GM21423 (cell line): ENCODE measurements at regions not wholly inside any gene's neighbourhood (a gene's known extent, or its start where the extent isn't known, plus 50 kb on each side); places are given as distances from the start of the nearest gene placed in this dataset.
"Not testable (repeated sequence)": the region's sequence is repeated elsewhere in the genome, so short reads cannot be mapped to it uniquely, and the experiment has no call there.

Source experiments
- ATAC-seq: cut with Tn5 transposase; IDR thresholded peaks from one replicate; pipeline ENCODE4 v1.9.1; 2021; ENCODE audit warnings: mild to moderate bottlenecking, moderate library complexity; ENCODE audit not compliant: unreplicated experiment

DNA sequence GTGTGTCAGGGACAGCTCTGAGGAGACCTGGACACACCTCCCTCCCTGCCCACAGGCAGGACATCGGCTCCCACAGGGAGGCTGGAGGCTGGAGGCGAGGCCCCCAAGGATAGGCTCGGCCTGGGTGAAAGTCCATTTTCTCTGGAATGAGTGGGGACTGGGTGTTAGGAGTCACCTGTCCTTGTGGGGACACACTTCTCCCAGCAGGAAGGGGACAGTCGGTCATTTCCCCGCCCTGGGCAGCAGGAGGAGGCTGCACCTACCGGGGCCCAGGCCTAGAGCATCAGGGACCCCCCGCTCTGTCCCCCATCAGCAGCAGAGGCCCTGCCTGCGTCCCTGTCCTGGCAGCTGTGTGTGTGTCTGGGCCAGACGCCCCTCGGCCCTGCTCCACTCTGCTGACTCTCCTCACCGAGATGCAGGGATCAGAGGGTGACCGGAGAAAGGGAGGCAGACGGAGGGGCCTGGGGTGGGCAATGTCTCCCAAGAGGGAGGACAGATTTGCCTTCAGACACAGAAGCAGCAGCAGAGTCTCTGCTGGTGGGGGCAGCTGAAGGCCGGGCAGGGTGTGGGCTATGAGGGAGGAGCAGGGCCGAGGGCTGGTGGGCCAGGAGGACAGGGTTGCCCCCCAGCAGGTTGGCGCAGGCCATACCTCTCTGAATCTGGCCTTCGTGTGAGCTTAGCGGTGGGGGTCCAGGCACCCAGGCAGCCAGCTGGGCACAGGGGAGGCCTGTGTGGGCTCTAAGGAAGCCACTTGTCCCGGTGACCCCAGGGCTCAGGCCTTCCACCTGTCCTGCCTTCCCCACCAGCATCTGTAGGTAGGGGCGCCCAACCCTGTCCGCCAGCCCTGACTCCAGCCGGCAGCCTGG, 125.7 kb upstream of the NKX1-1 start:
- ATAC-seq: no peak

DNA sequence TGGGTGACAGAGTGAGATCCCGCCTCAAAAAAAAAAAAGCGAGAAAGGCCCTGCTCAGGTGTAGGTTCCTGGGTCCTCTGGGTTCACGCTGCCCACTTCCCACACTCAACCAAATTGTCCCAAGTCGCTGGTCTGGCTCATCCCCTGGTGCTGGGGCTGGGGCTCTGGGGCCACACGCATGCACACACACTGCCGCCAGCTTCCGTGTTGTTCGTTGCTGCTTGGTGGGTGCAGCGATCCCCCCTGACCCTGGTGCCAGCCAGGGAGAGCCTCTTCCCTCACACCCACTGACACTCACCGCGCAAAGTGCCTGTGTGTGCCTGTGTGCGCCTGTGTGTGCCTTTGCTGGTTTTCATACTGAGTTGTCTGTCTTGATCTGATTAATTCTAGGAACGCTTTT, 124.1 kb upstream of the NKX1-1 start:
- no peak for ATAC-seq

DNA sequence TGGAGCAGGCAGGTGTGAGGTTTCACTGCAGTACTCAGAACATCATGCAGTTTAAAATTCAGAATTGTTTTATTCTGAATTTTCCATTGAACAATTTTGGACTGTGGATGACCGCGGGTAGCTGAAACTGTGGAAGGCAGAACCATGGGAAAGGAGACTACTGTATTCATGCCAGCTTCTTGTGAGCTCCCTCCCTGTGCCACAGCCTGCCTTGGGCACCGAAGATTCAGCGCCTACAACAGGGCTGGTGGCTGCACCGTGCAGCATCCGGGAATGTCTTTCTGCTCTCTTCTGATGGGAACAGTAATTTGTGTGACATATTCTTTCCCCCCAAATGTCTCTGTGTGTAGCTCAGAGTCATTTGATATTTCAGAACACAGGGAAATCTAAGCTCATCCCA, 118.5 kb upstream of the NKX1-1 start:
- no peak for ATAC-seq

DNA sequence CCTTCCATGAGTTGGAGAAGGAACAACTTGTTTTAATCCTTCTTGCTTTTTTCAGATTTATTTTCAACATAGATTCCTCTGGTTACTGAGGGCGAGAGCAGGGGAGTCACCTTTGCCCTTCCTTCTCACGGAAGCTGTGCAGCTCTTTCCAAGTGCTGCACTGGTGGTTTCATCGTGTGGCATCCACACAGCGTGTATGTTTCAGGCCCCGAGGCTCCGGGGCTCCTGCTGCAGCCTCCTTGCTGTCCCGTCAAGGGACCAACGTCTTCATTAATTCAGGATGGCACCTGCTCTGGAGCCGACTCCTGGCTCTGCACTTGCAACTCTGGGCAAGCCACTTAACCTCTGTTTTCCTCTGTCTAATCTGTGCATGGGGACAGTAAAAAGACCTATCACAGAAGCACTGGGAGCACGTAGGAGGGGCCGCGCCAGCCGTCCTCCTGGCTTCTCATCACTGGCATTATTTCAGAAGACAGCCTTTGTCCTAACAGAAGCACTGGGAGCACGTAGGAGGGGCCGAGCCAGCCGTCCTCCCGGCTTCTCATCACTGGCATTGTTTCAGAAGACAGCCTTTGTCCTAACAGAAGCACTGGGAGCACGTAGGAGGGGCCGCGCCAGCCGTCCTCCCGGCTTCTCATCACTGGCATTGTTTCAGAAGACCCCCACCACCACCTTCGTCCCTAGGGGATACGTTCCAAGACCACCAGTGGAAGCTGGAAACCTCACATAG, 117.8 kb upstream of the NKX1-1 start:
- ATAC-seq: no peak

DNA sequence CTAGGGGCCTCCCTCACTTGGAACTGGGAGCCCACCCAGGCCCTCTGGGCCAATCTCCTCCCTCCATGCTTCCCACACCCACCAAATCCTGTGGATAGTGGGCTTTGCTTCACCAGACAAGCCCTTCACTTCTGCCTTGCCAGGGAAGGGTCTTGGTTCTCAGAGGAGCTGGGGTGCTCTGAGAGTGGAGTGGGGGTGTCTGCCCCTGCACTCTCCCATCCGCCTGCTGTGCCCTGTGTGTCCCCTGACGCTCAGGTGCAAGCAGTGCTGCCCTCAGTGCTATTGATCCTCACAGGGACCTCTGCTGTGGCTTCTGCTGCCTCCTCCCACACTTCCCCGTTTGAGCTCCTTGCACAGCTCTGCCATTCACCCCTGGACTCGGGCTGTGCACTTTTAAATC, 117.3 kb upstream of the NKX1-1 start:
- ATAC-seq: no peak

DNA sequence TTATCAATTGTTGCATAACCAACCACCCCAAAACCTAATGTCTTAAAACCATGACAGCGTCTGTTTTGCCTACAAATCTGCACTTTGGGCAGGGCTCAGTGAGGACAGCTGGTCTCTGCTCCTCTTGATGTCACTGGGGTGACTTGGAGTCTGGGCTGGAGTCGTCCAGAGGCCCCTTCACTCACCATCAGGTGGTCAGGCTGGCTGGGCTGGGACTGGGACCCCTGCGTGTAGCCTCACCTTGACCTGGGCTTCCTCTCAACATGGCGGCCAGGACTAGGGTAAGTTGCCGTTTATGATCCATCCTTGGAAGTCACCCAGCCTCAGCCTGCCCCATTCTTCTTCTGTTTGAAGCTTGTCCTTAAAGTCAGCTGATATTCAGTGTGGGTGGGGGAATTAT, 116.8 kb upstream of the NKX1-1 start:
- ATAC-seq: no peak

DNA sequence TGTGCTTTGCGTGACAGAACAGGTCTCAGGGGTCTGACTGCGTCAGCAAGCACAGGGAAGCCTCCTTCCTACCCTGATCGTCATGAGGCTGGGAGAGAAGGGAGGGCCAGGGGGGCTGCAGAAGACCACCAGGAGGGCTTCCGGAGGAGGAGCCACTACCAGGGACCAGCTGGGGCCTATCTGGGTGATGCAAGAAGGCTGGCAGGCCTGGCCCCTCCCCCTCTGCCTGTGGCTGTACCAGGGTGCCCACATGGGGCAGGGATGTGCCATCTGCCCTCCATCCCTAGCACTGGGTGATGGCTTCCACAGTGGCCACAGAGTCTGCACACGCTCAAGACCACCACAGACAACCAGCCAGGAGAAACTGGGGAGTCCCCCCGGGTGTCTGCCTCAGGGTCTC, 116.4 kb upstream of the NKX1-1 start:
- ATAC-seq: no peak

DNA sequence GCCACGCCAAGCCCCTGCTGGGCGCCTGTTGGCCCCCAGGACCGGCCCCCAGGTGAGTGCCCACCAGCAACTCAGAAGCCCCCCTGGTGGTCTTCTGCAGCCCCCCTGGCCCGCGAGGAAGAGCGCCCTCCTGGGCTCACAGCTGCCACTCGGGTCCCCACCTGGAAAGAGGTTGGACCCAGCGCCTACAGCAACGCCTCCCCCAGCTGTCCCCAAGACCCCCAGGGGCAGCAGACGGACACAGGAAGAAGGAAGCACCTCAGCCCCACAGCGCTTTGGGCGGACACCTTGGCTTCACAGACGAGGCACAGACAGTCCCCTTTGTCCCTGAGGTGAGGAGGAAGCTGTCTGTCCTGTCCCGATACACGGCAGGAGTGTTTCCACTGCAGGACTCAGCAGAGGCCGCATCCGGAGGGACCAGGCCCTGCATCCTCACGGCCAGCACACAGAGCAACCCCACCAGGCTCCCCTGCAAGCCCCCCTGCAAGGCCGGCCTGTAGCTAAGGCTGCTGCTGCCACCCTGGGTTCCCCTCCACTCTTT, 115.6 kb upstream of the NKX1-1 start:
- ATAC-seq: no peak

DNA sequence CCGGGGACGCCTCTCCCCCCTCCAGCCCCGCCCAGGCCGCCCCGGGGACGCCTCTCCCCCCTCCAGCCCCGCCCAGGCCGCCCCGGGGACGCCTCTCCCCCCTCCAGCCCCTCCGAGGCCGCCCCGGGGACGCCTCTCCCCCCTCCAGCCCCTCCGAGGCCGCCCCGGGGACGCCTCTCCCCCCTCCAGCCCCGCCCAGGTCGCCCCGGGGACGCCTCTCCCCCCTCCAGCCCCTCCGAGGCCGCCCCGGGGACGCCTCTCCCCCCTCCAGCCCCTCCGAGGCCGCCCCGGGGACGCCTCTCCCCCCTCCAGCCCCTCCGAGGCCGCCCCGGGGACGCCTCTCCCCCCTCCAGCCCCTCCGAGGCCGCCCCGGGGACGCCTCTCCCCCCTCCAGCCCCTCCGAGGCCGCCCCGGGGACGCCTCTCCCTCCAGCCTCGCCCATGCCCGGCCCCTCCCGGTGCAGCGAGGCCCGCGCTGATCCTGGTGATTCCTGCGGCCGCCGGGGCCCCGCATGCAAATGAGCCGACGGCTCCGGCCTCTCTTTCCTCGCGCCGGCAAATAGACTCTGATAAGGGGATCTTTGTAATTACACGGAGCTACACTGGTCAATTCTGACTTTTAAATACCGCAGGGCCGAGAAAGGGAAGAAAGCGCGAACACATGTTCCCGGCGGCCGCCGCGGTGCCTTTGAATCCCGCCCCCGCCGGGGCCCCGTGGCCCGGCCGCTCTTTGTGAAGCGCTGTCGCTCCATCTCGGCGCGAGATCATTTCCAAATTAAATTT, 114.7 kb upstream of the NKX1-1 start:
- ATAC-seq: not testable (repeated sequence)

DNA sequence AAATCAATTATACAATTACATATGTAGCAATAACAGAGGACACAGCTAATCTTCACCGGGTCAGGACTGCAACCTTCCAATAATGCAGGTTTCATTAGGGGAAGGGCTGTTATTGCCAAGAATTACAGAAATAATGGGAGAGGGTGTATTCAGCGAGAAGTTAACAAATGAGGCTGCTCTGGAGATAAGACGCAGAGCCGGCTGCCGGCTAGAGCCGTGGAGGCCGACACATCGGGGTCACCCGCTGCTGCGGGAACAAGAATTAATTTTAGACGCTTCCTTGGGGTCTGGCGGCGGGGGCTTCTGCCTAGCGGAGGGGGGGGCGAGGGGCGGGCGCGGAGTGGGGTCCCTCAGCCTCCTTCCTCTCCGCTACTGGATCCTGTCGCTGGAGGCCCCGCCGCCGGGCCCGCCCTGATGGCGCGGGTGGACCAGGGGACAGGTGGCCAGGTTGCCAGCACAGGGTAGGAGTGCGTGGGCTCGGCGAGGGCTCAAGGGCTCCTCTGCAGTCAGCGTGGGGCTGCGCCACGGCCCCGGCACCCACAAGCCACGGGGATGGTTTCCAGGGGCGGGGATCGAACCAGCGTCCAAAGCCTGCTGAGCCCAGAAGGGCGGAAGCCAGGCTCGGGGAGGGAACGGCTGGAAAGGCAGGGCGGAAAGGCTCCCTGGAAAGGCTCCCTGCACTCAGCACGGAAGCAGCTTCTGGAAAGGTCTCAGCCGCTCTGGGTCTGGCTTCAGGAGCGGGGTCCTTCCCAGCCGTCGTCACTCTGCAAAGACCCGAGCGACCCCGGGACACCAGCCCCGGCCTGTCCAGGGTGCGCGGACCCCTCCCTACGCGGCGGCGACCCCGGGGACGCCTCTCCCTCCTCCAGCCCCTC, 113.8 kb upstream of the NKX1-1 start:
- ATAC-seq: no peak

DNA sequence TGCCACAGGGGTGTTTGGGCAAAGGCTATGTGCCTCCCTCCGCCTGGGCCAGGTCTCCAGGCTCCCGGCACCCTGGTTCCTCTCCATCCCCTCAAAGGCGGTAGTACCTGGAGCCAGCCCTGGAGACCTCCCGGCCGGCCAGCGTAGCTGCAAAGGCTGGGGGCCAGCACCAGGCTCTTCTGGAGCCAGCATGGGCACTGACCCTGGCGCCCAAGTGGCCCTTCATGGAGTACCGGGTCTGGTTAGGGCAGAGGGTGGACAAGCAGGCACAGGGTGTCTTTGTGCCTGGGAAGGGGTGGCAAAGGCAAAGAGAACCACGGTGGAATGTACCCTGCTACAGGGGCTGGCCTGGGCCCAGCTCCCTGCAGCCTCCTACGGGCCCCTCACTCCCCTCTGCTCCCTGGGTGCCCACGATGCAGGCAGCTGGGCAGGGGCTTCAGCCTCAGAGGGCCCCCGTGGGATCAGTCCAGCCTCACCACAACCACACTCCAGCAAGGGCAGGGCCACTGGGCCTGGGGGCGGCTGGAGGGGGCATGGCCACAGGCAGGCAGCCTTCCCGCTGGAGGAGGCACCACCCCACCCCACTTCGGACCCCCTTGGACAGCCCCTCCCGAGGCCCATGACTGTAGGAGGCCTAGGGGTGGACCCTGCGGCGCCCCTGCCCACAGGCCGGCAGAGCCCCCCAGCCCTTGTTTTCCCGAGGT, 112.9 kb upstream of the NKX1-1 start:
- no peak for ATAC-seq

DNA sequence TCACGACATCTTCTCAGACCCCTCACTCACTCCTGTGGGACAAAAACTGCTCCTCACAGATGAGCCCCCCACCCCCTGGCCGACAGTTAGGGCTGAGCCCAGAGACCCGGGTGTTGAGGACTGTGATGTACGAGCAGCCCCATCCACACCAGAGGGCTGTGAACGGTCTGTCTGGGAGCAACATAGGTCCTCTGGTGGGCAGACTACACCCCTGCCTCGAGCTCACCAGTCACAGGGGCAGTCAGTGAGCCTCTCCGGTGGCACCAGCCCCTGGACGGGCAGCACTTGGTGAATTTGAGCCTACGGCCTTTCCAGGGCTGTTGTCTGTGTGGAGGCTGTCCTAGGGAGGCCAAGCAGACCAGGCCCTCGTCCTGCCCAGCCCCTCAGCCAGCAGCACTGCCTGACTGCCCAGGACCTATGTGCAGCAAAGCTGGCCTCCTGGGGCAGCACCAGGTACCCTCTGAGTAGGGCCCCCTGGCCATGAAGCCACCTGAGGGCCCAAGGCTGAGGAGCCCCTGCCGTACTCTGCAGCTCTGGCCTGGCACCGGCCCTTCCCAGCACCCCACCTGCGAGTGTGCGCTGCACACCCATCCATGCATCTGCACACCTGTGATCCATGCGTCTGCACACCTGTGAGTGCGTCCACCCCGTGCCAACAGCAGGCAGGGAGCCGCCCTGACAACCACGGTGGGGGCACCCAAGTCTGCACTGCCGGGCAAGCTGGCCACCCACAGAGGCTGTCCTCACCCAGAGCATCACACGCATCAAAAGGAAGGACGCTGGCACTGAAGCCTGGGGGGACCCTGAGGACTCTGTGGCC, 111.6 kb upstream of the NKX1-1 start:
- no peak for ATAC-seq

DNA sequence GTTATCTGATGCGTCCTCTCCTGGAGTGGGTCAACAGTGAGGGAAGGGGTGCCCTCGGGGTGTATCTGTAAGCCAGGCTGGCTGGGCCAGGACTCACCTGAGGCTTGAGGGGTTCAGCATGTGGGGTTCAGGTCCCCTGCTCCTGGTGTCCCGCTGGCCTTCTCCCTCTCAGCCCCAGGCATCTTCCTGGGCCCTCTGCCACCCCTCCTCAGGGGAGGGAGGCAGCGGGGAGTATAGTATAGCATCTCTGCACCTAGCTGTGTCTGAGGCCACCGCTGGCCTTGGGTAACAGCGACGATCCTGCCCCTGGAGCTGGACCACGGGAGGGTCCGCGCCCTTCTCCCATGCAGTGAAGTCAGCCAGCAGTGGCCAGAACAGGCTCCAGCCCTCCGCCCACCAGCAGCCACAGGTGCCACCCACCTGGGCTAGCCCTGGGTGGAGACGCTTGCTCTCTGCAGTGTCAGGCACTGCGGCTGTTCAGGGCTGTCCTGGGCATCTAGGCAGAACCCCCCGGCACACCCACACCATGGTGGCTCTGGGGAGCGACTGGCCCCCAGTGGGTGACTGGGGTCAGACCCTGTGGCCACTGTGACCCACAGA, 110.7 kb upstream of the NKX1-1 start:
- ATAC-seq: no peak

DNA sequence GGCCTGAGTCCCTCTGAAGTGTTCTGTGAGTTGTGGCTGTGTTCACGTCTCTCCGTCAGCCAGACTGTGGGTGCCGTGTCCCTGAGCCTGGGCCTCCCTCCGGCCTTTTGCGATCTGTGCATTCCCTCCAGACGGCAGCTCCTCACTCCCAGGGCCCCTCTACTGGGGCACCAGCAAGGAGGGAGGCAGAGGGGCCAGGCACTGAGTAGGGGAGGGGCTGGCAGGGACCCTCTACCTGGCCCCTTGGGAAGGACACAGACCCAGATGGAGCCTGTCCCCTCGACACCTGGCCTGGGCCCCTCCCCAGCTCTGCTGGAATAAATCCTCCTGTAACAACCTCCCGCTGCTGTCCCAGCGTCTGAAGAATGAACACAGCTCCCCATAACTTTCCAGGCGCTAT, 110.0 kb upstream of the NKX1-1 start:
- no peak for ATAC-seq

DNA sequence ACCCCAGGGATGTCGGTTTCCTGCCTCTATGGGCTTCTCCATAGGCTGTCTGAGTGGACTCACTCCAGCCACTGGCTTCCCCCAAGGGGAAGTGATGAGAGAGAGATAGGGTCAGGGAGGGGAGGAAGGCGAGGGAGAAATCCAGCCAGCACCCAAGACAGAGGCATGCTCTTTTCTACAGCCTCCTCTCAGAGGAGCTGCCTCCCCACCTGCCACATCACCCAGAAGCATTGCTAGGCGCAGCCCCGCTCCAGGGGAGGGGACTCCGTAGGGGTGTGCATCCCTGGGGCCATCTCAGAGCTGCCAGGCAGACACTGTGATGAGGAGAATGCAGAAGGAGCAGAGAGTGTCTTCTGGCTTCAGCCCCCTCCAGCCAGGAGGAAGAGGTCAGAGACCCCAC, 109.5 kb upstream of the NKX1-1 start:
- no peak for ATAC-seq

DNA sequence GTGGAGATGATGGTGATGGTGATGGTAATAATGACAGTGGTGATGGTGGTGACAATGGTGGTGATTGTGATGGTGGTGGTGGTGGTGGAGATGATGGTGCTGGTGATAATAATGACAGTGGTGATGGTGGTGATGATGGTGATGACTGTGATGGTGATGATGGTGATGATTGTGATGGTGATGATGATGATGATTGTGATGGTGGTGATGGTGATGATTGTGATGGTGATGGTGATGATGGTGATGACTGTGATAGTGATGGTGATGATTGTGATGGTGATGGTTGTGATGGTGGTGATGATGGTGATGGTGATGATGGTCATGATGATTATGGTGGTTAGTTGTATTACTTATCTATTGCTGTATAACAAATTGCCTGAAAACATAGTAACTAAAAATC, 108.9 kb upstream of the NKX1-1 start:
- ATAC-seq: no peak

DNA sequence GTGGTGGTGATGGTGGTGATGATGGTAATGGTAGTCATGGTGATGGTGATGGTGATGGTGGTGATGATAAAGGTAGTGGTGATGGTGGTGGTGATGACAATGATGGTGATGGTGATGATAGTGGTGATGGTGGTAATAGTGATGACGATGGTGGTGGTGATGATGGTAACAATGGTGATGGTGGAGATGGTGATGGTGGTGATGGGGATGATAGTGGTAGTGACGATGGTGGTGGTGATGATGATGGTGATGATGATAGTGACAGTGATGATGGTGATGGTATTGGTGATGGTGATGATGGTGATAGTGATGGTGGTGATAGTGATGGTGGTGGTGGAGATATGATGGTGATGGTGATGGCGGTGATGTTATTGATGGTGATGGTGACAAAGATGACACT, 108.4 kb upstream of the NKX1-1 start:
- ATAC-seq: no peak

DNA sequence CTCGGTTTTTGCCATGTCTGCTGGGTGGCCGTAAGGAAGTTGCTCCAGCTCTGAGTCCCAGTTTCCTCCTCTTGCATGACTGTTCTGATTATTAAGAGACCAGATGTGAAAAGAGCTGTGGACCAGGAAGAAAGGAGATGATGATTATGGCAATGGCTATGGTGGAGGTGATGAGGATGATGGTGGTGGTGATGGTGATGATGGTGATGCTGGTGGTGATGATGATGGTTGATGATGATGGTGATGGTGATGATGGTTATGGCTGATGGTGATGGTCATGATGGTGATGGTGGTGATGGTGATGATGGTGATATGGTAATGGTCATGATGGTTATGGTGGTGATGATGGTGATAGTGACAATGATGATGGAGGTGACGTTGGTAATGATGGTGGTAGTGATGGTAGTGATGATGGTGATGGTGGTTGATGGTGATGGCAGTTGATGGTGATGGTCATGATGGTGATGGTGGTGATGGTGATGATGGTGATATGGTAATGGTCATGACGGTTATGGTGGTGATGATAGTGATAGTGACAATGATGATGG, 107.8 kb upstream of the NKX1-1 start:
- ATAC-seq: no peak
